NB4 (cell line): ENCODE measurements at regions not wholly inside any gene's neighbourhood (a gene's known extent, or its start where the extent isn't known, plus 50 kb on each side); places are given as distances from the start of the nearest gene placed in this dataset.
"Not testable (repeated sequence)": the region's sequence is repeated elsewhere in the genome, so short reads cannot be mapped to it uniquely, and the experiment has no call there.

ENCODE experiments used
- MYC ChIP-seq: IDR thresholded peaks from 2 replicates; pipeline ENCODE4 v1.6.1; 2011; ENCODE audit warnings: low read depth, low read length
- POLR2A ChIP-seq: IDR thresholded peaks from 2 replicates; pipeline ENCODE4 v1.6.1; 2011; ENCODE audit warnings: mild to moderate bottlenecking; ENCODE audit not compliant: insufficient read length; ENCODE audit errors: extremely low read depth
- TF ChIP-seq, protein P1 (sequence below): IDR thresholded peaks from one replicate; pipeline ENCODE4 v1.5.1; 2012; ENCODE audit warnings: low read depth, low read length

DNA sequence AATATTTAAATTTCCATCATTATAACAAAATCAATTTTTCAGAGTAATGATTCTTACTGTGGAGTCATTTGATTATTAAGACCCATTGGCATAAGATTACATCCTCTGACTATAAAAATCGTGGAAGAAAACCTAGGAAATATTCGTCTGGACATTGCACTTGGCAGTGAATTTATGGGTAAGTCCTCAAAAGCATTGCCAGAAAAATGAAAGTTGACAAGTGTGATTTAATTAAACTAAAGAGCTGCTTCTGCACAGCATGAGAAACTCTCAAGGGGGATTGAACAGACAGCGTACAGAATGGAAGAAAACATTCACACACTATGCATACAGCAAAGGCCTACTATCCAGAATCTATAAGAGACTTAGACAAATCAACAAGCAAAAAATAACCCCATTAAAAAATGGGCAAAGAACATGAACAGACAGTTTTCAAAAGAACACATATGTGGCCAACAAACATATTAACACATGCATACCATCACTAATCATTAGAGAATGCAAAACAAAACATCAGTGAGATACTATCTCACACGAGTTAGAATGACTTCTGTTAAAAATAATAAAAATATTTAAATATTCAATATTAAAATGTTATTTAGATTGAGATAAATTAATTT, 111.4 kb downstream of the CCDC74A start:
- TF ChIP-seq, protein P1, sequence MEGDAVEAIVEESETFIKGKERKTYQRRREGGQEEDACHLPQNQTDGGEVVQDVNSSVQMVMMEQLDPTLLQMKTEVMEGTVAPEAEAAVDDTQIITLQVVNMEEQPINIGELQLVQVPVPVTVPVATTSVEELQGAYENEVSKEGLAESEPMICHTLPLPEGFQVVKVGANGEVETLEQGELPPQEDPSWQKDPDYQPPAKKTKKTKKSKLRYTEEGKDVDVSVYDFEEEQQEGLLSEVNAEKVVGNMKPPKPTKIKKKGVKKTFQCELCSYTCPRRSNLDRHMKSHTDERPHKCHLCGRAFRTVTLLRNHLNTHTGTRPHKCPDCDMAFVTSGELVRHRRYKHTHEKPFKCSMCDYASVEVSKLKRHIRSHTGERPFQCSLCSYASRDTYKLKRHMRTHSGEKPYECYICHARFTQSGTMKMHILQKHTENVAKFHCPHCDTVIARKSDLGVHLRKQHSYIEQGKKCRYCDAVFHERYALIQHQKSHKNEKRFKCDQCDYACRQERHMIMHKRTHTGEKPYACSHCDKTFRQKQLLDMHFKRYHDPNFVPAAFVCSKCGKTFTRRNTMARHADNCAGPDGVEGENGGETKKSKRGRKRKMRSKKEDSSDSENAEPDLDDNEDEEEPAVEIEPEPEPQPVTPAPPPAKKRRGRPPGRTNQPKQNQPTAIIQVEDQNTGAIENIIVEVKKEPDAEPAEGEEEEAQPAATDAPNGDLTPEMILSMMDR = not testable (repeated sequence)
- TF ChIP-seq POLR2A, MYC: not testable (repeated sequence)
